ENCODE measurements at regions not wholly inside any gene's neighbourhood (a gene's known extent, or its start where the extent isn't known, plus 50 kb on each side); places are given as distances from the start of the nearest gene placed in this dataset.

GRCh38 chr3:74302969-74303368 lies 311.5 kb downstream of the CNTN3 start:
- TF ChIP-seq CTCF (IDR thresholded peaks at IDR 0.05; ENCODE audit: low read depth, low read length, missing input control): no peak
- no peak for TF ChIP-seq RAD21 (IDR thresholded peaks at IDR 0.05)
- TF ChIP-seq JUND (IDR thresholded peaks at IDR 0.05): no peak
- TF ChIP-seq GABPA (IDR thresholded peaks at IDR 0.05 in 1 of 2, conservative IDR thresholded peaks at IDR 0.05 in 1 of 2): no peak
- no peak for TF ChIP-seq REST (IDR thresholded peaks at IDR 0.05)
- TF ChIP-seq YY1 (IDR thresholded peaks at IDR 0.05): no peak
- TF ChIP-seq MAX (IDR thresholded peaks at IDR 0.05): no peak
